ENCODE measurements at regions not wholly inside any gene's neighbourhood (a gene's known extent, or its start where the extent isn't known, plus 50 kb on each side); places are given as distances from the start of the nearest gene placed in this dataset.

GRCh38 chr5:112668016-112668415 lies 69.7 kb upstream of the APC start:
- TF ChIP-seq CTCF (IDR thresholded peaks at IDR 0.05) (no peak), ZFX (IDR thresholded peaks at IDR 0.05; ENCODE audit: borderline replicate concordance) (no peak)
